HG03064 (cell line): ENCODE measurements at regions not wholly inside any gene's neighbourhood (a gene's known extent, or its start where the extent isn't known, plus 50 kb on each side); places are given as distances from the start of the nearest gene placed in this dataset.

ENCODE experiments used
- ATAC-seq: cut with Tn5 transposase; IDR thresholded peaks from one replicate; pipeline ENCODE4 v1.9.1; 2021; ENCODE audit warnings: low read depth; ENCODE audit not compliant: unreplicated experiment

GRCh38 chr10:58017719-58018367 is 249.9 kb downstream of the IPMK start:
- no peak for ATAC-seq

GRCh38 chr10:58016614-58017013 is 251.1 kb downstream of the IPMK start:
- no peak for ATAC-seq

- no peak for ATAC-seq
These were observed 253.3 kb downstream of the IPMK start for GRCh38 chr10:58014436-58014835.

DNA sequence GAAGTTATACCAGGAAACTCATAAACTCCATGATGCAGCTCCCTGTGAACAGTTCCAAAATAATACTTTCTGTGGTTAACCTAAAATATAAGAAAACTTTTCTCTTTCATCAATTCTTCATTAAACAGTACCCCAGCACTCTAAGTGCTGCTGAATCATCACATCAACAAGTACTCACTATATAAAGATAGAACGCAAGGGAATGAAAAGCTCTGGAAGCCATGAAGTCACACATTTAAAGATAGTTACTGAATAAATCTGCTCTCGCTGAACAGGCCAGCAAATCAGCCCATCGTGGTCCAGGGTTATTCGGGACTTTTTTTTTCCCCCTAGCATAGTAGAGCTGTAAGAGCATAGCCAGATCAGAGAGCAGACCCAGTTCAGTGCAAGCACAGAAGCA is 254.3 kb downstream of the IPMK start:
- no peak for ATAC-seq

GRCh38 chr10:58010073-58010702 is 257.5 kb downstream of the IPMK start:
- ATAC-seq, result no peak

- no peak for ATAC-seq
These were observed 263.7 kb downstream of the IPMK start for GRCh38 chr10:58003945-58004344.

GRCh38 chr10:58001159-58001558 is 266.5 kb downstream of the IPMK start:
- ATAC-seq, result no peak

GRCh38 chr10:57996536-57996935 is 271.2 kb downstream of the IPMK start:
- ATAC-seq, result no peak

GRCh38 chr10:57993302-57993701 is 274.4 kb downstream of the IPMK start:
- ATAC-seq, result no peak

DNA sequence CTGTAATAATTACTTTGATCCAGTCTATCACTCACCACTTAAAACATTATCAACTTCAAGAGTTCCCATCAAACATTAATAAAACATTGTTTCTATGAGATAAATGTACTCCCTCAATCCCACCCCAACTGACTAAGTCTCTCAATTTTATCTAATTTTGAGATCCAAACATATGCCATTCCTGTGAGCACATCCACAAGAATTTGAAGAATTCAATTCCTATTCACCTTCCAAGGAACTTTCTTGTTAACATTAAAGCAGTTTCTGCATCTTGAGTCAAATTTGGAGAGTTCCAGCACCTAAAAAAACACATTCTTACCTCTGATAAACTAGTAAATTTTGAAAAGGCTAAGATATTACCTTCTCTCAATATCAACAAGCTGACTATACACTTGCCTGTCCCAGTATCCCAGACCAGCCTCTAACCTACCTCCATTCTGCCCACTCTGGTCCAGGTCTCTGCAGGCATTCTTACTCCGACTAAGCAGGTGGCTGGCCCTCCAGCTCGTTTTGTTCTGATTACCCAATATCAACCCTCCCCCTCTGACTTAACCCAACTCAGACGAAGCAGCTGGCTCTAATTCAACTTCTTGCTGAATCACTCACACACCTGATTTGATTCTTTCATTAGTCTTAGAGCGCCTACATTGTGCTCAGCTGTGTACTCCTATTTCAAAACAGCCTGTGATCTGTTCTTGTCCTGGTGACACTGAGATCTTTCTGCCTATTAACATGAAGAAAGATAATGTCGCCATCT is 275.2 kb downstream of the IPMK start:
- no peak for ATAC-seq

- no peak for ATAC-seq
These were observed 278.7 kb downstream of the IPMK start for GRCh38 chr10:57988964-57989363.

- no peak for ATAC-seq
These were observed 280.5 kb downstream of the IPMK start for GRCh38 chr10:57987055-57987721.

DNA sequence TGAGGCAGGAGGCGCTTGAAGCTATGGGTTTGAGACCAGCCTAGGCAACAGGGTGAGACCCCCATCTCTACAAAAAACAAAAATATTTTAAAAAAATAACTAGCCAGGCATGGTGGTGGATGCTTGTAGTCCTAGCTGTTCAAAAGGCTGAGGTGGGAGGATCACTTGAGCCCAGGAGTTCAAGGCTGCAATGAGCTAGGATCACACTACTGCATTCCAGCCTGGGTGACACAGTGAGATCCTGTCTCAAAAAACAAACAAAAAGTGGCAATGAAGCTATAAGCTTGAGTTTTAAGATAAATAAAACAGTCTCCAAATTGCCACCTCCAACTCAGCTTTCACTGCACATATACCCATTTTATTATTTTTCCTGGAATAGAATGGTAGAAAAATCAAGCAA is 281.3 kb downstream of the IPMK start:
- ATAC-seq, result no peak

- no peak for ATAC-seq
These were observed 284.4 kb downstream of the IPMK start for GRCh38 chr10:57983281-57983791.

- no peak for ATAC-seq
These were observed 285.6 kb downstream of the IPMK start for GRCh38 chr10:57982091-57982490.

GRCh38 chr10:57979956-57980355 is 287.7 kb downstream of the IPMK start:
- ATAC-seq, result no peak

DNA sequence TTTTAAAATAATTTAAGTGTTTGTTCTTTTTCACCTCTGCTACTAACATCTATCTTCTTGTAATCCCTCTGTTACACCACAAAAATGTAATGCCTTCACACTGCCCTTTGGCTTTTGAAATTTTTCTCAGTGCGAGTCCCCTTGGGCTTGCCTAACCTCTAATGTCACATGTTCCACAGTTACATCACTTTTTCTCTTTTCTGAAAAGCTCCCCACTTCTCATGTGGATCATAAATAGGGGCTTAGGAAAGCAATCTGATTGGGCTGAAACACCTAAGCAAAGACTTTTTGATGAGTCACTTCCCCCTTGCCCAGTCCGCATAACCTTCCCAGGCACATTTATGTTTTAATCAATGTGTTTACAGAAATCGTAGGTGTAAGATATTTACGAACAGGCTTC is 288.2 kb downstream of the IPMK start:
- no peak for ATAC-seq

GRCh38 chr10:57977262-57977661 is 290.4 kb downstream of the IPMK start:
- ATAC-seq, result no peak

DNA sequence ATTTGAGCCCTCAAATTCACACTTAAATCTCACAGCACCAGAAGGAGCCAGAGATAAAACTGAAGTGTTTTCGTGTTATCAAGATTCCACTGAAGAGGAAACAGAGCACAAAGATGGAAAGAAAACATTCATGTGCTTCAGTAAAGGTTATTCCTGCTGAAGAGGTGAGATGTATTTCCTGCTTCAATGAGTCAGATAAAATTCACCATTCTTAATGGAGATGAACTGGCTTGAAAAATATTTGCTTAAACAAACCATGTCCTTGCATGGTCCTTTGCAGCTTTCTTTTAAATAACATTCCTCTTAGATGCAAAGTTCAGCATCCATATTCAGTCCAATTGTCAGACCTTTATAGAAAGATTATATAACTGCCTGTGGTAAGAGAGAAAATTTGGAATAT is 294.2 kb downstream of the IPMK start:
- ATAC-seq, result no peak

DNA sequence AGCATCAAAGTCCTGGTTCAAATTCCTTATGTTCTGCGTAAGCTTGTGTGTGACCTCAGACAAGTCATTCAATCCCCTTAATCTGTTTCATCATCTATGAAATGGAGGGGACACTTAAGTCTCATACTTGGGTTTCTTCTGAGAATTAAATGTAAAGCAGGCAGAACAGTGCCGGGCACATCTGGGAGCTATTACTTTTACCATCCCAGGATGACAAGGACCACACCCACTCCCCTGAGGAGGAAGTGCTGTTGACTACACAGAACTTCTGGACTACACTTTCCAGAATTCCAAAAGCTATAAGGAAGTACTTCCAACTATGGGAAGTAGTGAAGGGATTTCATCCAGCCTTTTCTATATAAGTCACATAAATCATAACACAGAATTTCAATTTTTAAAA is 294.9 kb downstream of the IPMK start:
- ATAC-seq, result no peak
